OCI-LY7 (cell line): ENCODE measurements at regions not wholly inside any gene's neighbourhood (a gene's known extent, or its start where the extent isn't known, plus 50 kb on each side); places are given as distances from the start of the nearest gene placed in this dataset.

ENCODE experiments used
- BruUV-seq: library from RNA; stranded (reverse); fragments of 400-500 nt; replicated peaks from 2 replicates; lab custom pipeline; 2021; lab: Mats Ljungman, UMichigan
- CTCF ChIA-PET: fragments of 300-600 bp; sonication (Branson Sonifier 250); formaldehyde crosslinking; loops from one replicate; lab custom pipeline; 2022; ENCODE audit warnings: antibody characterized with exemption; ENCODE audit not compliant: unreplicated experiment; lab: Charles Lee
- POLR2A ChIA-PET: fragments of 300-600 bp; sonication (Branson Sonifier 250); formaldehyde crosslinking; loops from one replicate; lab custom pipeline; 2022; ENCODE audit warnings: antibody characterized with exemption; lab: Charles Lee
- DNase-seq: peaks from one replicate; pipeline ENCODE4 v3.0.0-alpha.2; 2015; ENCODE audit warnings: low spot score
- H2AFZ ChIP-seq: fragments of 200-600 bp; sonication (generic), shearing (Covaris generic); 2 replicates; pipeline ENCODE4 v1.6.1; 2014; ENCODE audit warnings: mild to moderate bottlenecking, antibody characterized with exemption, low read length, moderate library complexity
- H3K27ac ChIP-seq: fragments of 200-600 bp; sonication (generic); 2 replicates; pipeline ENCODE4 v1.5.1; 2014; ENCODE audit warnings: mixed run types, low read depth, mild to moderate bottlenecking, moderate library complexity, low read length, inconsistent platforms; ENCODE audit not compliant: poor library complexity, severe bottlenecking
- H3K36me3 ChIP-seq: fragments of 200-600 bp; sonication (generic); 2 replicates; pipeline ENCODE4 v1.6.1; 2014; ENCODE audit warnings: mild to moderate bottlenecking, antibody characterized with exemption, low read length, moderate library complexity, mixed read lengths; ENCODE audit not compliant: insufficient read depth
- H3K4me1 ChIP-seq: fragments of 200-600 bp; sonication (generic); 2 replicates; pipeline ENCODE4 v1.5.1; 2014; ENCODE audit warnings: mild to moderate bottlenecking, low read length; ENCODE audit not compliant: insufficient read depth, poor library complexity, severe bottlenecking
- H3K4me2 ChIP-seq: fragments of 200-600 bp; sonication (generic); 2 replicates; pipeline ENCODE4 v1.6.1; 2014; ENCODE audit warnings: mild to moderate bottlenecking, low read length
- H3K4me3 ChIP-seq: fragments of 200-600 bp; sonication (generic); 2 replicates; pipeline ENCODE4 v1.5.1; 2014; ENCODE audit warnings: mild to moderate bottlenecking, low read depth, low read length; ENCODE audit not compliant: poor library complexity, severe bottlenecking
- H3K79me2 ChIP-seq: fragments of 200-600 bp; sonication (generic); 2 replicates; pipeline ENCODE4 v1.6.1; 2016; ENCODE audit warnings: low read depth, mild to moderate bottlenecking, low read length, moderate library complexity, mixed read lengths; ENCODE audit not compliant: insufficient read depth
- H3K9me2 ChIP-seq: fragments of 200-600 bp; sonication (generic); 2 replicates; pipeline ENCODE4 v1.6.1; 2016; ENCODE audit warnings: mild to moderate bottlenecking, low read length, mixed read lengths; ENCODE audit not compliant: insufficient read depth
- H3K9me3 ChIP-seq: fragments of 200-600 bp; sonication (generic); 2 replicates; pipeline ENCODE4 v1.6.1; 2014; ENCODE audit warnings: mild to moderate bottlenecking, mixed run types, low read length, mixed read lengths
- H4K20me1 ChIP-seq: fragments of 200-600 bp; sonication (generic); 2 replicates; pipeline ENCODE4 v1.6.1; 2014; ENCODE audit warnings: mild to moderate bottlenecking, antibody characterized with exemption, low read length, moderate library complexity, mixed read lengths; ENCODE audit not compliant: insufficient read depth
- EZH2phosphoT487 ChIP-seq: fragments of 200-600 bp; sonication (generic); IDR thresholded peaks from 2 replicates; pipeline ENCODE4 v1.6.1; 2018; ENCODE audit warnings: low read depth, borderline replicate concordance, mild to moderate bottlenecking, mixed run types, antibody characterized with exemption, low read length, moderate library complexity, mixed read lengths
- intact Hi-C: fragments of 100-400 bp; cut with micrococcal nuclease; formaldehyde crosslinking; loops from one replicate; pipeline ENCODE4 v1.10.0; 2022; ENCODE audit not compliant: unreplicated experiment
- TF ChIP-seq, protein P1 (sequence below): fragments of 200-600 bp; sonication (generic); conservative IDR thresholded peaks from 2 replicates; pipeline ENCODE4 v1.5.1; 2014; ENCODE audit warnings: mild to moderate bottlenecking, antibody characterized with exemption, low read length, moderate library complexity, mixed read lengths

DNA sequence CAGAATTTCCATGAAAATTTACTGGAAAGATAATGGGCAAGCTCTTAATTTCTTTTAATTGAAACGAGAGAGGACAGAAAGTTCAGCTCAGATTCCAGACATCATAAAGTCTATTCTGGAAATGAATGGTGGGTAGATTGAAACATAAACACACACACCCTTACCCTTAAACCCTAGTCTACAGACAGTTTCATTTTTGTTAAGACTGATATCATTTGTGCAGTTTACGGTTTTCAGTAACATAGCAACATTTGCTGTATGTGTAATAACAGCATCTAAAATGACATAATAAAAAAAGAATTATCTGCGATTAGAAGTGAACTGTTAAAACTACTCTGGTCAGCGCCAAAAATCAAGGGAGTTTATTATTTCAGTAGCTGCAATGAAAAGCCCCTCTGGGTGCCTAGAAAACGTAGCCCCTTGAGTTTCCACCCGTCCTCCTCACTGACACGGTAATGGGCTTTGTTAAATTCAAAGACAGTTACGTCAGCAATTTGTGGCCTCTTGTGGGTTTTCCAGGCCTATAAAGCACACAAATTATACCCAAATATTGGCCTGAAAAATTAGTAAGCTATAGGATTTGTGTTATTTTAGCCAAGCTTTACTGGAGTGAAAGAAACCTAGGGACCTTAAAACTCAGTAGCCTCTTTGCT, 520.6 kb upstream of the SOX9 start:
- ChIA-PET CTCF (no interaction called here), POLR2A (no interaction called here)
- no peak overlapping the region for H3K4me3 ChIP-seq
- DNase-seq: no peak
- TF ChIP-seq EZH2phosphoT487: no peak
- TF ChIP-seq, protein P1, sequence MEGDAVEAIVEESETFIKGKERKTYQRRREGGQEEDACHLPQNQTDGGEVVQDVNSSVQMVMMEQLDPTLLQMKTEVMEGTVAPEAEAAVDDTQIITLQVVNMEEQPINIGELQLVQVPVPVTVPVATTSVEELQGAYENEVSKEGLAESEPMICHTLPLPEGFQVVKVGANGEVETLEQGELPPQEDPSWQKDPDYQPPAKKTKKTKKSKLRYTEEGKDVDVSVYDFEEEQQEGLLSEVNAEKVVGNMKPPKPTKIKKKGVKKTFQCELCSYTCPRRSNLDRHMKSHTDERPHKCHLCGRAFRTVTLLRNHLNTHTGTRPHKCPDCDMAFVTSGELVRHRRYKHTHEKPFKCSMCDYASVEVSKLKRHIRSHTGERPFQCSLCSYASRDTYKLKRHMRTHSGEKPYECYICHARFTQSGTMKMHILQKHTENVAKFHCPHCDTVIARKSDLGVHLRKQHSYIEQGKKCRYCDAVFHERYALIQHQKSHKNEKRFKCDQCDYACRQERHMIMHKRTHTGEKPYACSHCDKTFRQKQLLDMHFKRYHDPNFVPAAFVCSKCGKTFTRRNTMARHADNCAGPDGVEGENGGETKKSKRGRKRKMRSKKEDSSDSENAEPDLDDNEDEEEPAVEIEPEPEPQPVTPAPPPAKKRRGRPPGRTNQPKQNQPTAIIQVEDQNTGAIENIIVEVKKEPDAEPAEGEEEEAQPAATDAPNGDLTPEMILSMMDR: no peak
- H3K9me2 ChIP-seq: no peaks in the 10 kb centered on the region
- no TSS peak for BruUV-seq
- no peaks in the 10 kb centered on the region for H3K4me1 ChIP-seq
- H3K79me2 ChIP-seq: no peaks in the 10 kb centered on the region
- no peak overlapping the region for H3K4me2 ChIP-seq
- no peaks in the 10 kb centered on the region for H4K20me1 ChIP-seq
- H3K9me3 ChIP-seq: no peaks in the 10 kb centered on the region
- no peaks in the 10 kb centered on the region for H3K36me3 ChIP-seq
- intact Hi-C loops: no loop called here
- no peak overlapping the region for H3K27ac ChIP-seq
- no peak overlapping the region for H2AFZ ChIP-seq

DNA sequence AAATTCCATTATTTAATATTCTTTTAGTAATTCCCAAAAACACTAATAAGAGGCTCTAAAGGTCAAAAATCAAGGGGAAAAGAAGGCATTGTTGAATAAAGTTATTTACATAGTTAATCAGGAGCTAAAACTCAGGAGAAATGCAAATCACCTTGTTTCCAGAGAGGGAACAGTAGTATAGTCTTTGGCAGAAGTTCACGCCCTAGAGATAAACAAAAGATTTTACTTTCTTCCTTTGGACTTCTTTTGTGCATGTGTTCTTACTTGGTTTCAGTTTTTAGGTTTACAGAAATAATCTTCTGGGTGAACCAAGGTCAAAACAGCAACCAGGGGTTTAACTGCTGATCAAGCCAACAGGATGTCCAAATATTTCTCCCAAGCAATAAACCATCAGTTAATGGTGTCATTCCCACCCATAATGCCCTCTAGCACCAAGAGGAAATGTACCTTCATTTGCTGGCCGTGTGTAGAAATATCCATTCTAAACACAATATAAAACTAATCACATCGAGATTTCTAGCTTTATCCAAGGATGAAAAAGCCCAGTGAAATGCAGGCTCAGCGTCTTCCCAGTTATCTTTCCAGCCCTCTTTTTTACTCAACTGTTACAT, 518.8 kb upstream of the SOX9 start:
- no peak overlapping the region for H3K4me3 ChIP-seq
- H3K9me2 ChIP-seq: no peaks in the 10 kb centered on the region
- H3K27ac ChIP-seq: no peak overlapping the region
- intact Hi-C loops: no loop called here
- no TSS peak for BruUV-seq
- no peaks in the 10 kb centered on the region for H3K9me3 ChIP-seq
- TF ChIP-seq EZH2phosphoT487: no peak
- TF ChIP-seq, protein P1: no peak
- no peak overlapping the region for H3K4me2 ChIP-seq
- no peaks in the 10 kb centered on the region for H4K20me1 ChIP-seq
- H3K79me2 ChIP-seq: no peaks in the 10 kb centered on the region
- H2AFZ ChIP-seq: no peak overlapping the region
- H3K36me3 ChIP-seq: no peaks in the 10 kb centered on the region
- ChIA-PET CTCF (no interaction called here), POLR2A (no interaction called here)
- no peaks in the 10 kb centered on the region for H3K4me1 ChIP-seq
- no peak for DNase-seq

DNA sequence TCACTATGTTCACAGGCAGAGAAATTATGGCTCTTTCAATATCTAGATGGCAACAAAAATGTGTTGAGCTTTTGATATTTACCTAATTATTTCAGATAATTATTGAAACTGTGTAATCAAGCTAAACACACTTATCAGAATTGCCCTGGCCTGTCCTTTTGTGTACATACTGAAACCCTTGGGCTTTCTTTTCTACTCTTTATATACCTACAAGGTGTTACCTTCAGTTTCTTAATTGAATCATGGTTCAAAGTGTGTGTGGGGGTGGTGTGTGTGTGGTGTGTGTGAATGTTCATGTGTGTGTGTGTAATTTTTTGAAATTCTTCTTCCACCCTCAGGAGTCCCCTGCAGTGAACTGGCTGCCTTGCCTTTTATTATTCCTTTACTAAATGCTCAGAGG, 506.8 kb upstream of the SOX9 start:
- no peak overlapping the region for H2AFZ ChIP-seq
- no peaks in the 10 kb centered on the region for H3K36me3 ChIP-seq
- no peak overlapping the region for H3K4me2 ChIP-seq
- no TSS peak for BruUV-seq
- no peaks in the 10 kb centered on the region for H3K9me2 ChIP-seq
- no peaks in the 10 kb centered on the region for H3K79me2 ChIP-seq
- intact Hi-C loops: no loop called here
- H3K27ac ChIP-seq: no peak overlapping the region
- H3K4me3 ChIP-seq: no peak overlapping the region
- no peaks in the 10 kb centered on the region for H3K9me3 ChIP-seq
- no peak for DNase-seq
- ChIA-PET POLR2A (no interaction called here), CTCF (no interaction called here)
- TF ChIP-seq, protein P1: no peak
- no peak for TF ChIP-seq EZH2phosphoT487
- H4K20me1 ChIP-seq: no peaks in the 10 kb centered on the region
- H3K4me1 ChIP-seq: no peaks in the 10 kb centered on the region
